ENCODE measurements at regions not wholly inside any gene's neighbourhood (a gene's known extent, or its start where the extent isn't known, plus 50 kb on each side); places are given as distances from the start of the nearest gene placed in this dataset.
"Not testable (repeated sequence)": the region's sequence is repeated elsewhere in the genome, so short reads cannot be mapped to it uniquely, and the experiment has no call there.

DNA sequence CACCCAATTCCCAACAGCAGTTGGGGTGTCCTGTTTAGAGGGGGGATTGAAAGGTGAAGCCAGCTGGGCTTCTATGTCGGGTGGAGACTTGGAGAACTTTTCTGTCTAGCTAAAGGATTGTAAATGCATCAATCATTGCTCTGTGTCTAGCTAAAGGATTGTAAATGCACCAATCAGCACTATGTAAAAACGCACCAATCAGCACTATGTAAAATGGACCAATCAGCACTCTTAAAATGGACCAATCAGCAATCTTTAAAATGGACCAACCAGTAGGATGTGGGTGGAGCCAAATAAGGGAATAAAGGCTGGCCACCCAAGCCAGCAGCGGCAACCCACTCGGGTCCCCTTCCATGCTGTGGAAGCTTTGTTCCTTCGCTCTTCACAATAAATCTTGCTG, 1518.6 kb upstream of the RAG2 start:
- not testable (repeated sequence) for DNase-seq

DNA sequence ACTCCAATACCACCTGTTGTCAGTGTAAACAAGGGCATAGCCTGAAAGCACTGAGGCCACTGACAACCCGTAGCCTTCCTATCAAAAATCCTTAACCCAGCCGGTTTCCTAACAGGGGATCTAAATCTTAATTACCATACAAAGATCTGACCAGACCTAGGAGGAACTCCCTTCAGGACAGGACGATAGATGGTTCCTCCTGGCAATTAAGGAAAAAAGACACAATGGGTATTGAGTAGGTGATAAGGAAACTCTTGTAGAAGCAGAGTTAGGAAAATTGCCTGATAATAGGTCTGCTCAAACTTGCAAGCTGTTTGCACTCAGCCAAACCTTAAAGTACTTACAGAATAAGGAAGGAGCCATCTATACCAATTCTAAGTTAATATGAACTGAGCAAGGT, 1517.3 kb upstream of the RAG2 start:
- not testable (repeated sequence) for DNase-seq

DNA sequence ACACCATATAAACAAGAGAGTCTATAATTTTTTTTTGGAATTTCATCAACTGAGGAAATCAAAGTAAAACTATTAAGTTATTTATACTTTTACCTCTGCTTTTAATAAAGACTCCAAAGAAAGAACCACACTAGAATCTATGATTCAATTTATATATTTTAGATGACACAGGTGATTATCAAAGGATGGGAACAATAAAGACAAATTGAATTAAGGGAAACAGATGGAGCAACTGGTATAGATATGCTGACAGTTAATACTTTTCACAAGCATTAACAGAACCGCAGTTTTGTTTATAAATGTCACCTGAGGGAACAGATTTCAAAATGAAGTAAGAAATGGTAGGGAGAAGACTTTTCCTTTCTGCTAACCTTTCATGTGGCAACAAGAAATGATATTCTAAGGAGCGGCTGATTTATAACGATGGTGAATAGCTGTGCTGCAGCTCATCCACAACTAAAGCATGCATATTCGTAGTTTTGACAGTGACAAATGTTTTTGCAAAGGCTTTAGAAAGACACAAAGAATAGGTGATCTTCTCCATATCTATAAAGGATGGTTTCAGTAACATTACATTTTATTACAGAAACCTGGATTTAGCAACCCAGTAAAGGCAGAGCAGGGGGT, 1502.9 kb upstream of the RAG2 start:
- no peak for DNase-seq

DNA sequence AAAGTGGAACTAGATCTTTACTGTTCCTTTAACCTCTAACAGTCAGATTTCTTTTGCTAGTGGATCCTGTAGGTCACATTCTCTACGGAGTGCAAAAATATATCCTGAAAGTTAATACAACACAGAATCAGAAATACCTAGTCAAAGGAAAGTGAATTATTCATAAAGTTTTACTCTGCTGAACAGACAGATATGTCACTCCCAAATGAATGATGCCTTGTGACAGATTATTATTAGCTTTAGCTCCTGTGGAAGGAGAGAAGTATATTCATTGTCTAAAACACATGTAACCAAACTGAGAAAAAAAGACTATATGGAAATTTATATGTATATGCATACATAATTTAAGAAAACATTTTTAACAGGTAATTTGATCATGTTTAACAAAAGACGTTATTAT, 1497.2 kb upstream of the RAG2 start:
- no peak for DNase-seq

DNA sequence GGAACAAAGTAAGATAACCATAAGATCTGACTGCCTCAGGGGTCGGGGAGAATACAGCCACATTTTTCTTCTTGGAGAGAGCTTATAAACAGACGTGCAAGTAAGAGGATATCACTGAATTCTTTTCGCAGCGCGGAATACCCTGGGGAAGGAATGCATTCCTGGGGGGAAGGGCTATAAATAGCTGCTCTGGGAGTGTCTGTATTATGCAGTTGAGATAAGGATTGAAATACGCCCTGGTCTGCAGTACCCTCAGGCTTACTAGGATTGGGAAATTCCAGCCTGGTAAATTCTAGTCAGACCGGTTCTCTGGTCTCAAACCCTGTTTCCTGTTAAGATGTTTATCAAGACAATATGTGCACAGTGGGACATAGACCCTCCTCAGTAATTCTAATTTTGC, 1491.7 kb upstream of the RAG2 start:
- DNase-seq, result no peak

DNA sequence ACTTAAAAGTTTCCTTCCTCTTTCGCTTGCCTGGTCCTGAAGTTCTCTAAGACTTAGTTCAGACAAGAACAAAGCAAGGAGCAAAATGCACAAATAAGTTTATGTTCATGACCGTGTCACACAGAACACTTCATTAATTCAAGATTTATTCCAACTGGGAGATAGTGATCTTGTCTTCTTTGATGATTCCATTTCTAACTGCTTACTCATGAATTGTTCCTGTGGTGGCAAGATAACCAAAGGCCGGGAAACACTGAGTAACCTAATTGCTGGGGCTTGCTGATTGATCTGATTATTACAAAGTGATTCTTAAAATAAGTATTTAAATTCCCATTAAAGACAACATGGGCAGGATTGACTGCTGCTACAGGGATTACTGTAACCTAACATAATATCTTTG, 1462.9 kb upstream of the RAG2 start:
- DNase-seq, result no peak

DNA sequence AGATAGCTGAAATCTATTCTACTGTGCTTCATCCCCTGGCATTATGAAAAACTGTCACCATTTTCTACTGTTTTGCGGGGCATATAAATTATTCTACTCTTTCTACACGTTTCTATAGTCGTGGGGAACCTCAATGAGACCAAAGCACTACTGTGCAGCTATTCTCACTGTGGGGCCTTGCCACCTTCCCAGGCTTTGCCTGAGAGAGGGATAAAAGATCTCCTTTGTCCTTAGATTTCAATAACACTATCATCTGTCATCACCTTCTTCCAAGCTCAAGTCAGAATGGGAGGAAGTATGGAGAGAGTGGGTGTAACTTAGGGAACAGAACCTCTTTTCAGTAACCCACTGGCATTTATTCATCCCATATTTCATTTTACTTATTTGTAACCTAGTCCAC, 1462.1 kb upstream of the RAG2 start:
- DNase-seq, result no peak

DNA sequence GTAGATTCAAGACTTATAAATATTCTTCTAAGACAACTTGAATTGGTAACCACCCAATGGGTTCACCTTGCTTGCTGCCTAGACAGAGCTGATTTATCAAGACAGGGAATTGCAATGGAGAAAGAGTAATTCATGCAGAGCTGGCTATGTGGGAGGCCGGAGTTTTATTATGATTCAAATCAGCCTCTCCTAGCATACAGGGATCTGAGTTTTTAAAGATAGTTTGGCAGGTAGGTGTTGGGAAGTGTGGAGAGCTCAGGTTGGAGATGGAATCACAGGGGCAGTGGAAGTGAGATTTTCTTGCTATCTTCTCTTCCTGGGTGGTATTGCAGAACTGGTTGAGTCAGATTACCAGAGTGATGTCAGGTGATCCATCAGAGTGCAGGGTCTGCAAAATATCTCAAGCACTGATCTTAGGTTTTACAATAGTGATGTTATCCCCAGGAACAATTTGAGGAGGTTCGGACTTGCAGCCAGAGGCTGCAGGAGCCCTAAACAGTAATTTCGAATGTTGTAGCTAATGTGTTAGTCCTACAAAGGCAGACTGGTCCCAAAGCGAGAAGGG, 1448.6 kb upstream of the RAG2 start:
- DNase-seq, result no peak

DNA sequence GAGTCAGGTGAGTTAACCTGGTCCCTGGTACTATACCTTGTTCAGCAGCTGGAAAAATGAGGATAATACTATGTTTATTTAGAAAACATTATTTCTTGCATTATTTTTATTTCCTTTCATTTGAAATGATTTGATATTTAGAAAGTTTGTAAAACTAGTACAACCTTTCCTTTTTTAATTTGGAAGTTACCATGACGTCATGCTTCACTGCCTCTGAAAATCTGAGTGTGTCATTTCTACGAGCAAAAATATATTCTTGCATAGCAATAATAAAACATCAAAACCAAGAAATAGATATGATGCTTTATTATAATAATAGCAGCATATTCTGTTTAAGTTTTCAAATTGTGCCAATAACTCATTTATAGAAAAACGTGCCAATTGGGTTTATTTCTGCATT, 1445.0 kb upstream of the RAG2 start:
- no peak for DNase-seq

DNA sequence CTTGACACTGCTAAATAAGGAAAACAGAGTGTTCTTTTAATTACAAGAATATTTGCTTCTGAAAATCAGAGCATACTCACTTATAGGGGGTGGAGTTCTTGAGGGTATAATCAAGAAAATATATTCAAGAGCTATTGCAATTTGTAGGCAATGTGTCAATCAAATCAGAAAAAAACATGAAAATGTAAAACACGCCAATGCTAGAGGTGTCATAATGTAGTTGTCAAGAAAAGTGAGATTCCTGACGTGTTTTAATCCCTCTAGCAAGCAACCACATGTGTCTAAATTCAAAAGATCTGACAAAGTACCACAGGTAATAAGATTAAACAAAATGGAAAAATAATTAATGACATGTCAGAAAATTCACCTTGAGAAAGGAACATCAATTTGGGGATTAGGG, 1440.7 kb upstream of the RAG2 start:
- no peak for DNase-seq

DNA sequence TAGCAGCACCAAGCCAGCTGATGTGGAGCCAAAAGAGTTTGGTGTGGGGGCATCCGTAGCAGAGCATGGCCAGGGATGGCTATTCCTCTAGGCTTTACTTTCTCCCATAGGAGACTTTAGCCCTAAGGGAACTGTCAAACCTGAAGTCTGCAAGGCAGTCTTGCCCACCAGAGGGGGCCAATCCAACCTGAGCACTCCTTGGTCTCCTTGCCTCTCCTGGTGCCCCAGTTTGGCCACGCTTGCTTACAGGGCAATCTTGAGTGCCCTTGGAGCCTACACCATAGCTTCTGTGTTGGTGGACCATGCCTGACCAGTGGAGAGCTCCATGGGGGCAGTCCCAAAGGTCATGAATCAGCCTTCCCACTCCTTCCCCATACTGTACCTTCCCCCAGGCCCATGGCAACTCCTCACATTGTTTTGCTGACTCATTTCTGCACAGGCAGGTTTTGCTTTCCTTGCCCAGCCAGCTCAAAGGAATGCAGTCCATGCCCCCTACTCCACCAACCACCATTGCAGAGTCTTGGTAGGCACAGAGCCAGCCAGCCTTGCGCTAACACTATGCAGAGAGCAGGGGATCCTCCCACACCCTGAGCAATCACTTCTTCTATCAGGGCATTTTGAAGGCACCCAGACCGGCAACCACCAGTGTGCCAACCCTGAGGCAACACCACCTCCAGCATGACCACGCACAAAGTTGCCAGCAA, 1421.2 kb upstream of the RAG2 start:
- DNase-seq, result no peak

DNA sequence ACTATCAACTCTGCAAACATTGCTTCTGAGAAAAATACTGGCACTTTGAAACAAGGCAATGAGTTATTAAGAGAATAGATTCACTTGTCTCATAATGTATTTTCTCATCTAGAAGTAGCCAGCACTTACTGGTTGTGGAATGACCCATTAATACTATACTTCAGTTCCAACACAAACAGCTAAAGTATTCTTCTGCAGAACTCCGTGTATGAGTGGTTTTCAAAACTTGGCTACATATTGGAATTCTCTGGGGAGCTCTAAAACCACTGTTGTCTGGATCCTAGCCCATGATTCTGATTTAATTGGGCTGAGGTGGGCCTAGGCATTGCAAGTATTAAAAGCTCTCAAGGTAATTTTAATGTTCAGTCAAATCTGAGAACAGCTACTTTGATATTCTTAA, 1416.4 kb upstream of the RAG2 start:
- no peak for DNase-seq

DNA sequence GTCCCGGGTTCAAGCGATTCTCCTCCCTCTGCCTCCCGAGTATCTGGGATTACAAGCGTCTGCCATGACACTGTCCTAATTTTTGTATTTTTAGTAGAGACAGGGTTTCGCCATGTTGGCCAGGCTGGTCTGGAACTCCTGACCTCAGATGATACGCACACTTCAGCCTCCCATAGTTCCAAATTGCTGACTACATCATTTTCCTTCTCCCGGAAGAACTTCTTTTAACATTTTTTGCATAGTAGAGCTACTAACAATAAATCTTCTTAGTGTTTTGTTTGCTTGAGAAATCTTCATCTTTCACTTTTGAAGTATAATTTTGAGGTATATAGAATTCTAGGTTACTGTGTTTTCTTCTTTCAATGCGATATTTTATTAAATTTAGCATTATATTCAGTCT, 1415.1 kb upstream of the RAG2 start:
- no peak for DNase-seq

DNA sequence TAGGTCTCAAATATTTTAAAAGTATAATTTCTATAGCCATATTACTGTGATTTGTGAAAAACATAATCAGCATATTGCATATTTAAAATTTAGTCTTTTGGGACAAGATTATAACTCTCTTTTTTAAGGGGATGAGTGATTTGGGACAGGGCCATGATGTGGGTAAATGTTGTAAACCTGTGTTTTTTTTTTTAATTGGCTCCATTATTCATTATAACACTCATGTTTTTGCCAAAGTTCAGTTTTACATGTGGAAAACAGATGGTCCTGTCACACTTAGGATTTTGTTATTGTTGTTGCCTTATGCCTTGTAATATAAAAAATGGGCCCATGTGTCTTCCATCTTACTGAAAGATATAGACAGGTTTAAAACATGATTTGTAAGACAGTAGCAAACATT, 1413.5 kb upstream of the RAG2 start:
- DNase-seq, result no peak

DNA sequence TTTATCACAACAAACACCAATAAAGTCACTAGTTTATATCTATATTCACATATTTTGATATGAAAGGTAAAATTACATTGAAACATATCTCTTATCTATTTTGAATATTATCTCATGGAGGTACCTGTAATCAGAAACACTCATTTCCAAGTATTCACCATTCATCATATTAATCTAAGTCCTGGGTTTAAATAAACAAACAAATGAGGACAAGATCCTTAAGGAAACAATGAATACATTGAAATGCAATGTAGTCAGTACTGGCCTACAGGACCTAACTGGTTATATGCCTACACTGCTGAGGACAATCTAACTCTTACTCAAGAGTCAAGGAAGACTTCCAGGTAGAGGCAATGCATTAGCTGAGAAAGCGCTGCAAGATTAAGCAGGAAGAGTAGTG, 1411.9 kb upstream of the RAG2 start:
- DNase-seq, result no peak

DNA sequence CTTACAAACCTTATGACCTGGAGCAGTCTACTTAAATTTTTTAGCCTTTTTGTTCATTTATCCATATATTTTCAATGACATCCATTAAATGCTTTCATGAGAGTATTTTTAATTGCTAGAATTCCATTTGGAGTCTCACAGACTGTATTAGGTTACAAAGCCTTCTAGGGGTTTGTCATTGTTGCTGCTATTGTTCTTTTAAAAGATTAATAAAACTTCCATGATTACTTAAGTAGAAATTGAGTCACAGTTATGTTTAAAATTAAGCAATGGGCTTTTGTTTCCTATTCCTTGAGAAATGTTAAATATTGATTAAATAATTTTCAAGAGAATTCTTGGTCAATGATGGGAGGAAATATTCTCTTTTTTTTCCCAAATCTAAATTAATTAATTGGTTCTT, 1408.4 kb upstream of the RAG2 start:
- DNase-seq, result no peak

DNA sequence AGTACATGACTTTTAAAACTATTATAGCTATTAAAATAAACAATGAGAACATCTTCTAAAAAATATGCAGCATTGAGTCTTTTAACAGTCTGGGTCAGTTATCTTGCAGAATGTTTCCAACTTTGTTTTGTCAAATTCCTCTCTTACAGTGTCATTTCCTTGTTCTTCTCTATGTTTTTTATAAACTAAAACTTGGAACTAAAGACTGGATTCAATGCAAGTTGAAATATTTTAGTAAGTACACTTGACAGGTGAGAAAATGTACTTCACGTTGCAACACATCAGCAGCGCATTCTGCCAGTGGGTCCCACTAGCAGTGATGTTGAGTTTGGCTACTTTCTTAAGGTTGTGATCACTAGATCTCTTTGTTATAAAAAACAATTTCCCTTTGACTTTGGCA, 1407.6 kb upstream of the RAG2 start:
- DNase-seq, result no peak

DNA sequence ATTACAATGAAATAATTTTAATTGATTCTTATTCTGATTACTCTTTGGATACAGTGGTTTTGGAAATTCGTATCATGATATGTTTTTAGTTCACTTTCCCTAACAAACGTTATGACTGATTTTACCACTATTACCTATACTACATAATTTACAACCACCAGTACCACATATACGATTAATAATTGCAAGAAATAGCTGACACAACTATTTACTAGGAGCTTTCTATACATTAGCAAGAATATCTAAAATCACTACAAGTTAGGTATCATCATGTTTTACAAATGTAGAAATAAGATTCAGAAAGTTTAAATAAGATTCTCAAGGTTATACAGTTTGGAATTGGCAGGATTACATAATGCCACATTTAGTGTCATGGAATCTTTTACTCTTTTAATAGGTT, 1401.1 kb upstream of the RAG2 start:
- no peak for DNase-seq

DNA sequence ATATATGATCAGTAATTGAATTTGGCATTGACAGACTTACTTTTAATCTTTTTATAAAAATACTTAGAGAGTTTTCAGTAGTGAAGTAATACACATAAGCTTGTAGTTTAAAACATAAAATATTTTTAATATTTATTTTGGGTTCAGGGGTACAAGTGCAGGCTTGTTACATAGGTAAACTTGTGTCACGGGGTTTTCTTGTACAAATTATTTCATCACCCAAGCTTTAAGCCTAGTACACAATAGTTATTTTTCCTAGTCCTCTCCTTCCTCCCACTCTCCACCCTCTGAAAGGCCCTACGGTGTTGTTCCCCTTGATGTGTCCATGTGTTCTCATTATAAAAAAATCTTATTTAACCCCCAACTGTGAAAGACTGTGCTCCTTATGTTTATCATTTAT, 1397.8 kb upstream of the RAG2 start:
- no peak for DNase-seq

DNA sequence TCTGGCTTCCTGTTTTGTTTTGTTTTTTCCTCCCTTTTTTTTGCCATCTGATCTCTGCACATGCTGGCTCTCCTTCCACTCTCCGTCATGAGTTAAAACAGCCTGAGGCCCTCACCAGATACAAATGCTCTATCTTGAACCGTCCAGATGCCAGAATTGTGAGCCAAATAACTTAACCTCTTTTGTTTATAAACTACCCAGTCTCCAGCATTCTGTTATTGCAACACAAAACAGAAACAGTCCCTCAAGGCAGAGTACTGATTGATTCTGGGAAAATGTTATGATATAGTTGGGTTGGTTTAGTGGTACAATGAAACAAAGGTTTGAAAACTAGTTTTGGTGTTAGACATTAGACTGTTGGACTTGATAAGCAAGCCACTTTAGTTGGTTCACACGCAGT, 1390.0 kb upstream of the RAG2 start:
- no peak for DNase-seq

DNA sequence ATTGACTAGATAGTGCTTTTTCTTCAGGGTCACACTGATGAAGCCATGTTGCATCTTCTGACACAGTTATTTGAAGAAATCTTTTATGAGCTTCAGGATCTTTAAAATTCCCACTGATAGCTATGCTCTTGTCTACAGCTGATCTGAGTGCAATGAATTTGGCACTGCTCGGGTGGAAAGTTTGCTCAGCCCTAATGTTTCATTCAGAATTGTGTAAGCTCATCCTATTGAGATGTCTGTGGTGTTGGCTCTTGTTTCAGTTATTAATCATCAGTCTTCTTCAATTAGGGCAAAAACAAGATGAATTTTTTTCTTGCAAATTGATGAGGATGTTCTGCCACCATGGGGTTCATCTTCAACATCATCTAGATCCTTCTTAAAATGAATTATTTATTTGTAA, 1387.0 kb upstream of the RAG2 start:
- DNase-seq, result no peak

DNA sequence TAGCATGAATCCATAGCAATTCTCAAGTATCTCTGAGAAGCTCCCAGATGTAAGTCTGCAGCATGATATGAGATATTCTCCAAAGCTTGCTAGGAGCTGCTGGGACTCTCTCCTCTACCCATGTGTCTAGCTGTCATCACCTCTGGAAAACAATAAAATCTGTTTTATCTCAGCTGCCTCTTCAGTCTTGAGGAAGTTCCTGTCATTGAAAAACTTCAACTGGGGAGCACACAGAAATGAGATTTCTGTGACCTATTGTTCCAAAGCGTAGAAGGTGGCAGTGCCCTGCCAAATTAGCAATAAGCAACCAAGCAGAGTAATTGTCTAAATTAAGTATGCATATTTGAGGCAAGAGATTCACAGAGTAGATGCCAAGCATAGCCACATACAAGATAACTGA, 1380.6 kb upstream of the RAG2 start:
- no peak for DNase-seq

DNA sequence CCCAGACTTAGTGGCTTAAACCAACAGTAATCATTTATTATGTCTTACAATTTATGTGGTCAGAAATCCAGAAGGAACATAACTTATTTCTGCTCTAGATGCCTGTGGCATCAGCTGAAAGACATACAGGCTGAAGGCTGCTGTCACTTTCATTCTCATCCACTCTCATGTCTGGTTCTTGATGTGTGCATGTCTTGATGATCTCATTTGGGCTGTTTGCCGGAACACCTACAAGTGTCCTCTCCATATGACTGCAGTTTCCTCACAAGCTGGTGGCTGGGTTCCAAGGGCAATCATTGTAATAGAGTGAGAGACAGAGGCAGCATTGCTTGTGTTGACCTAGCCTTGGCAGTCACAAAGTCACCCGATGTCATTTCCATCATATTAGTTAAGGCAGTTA, 1375.9 kb upstream of the RAG2 start:
- DNase-seq, result no peak

DNA sequence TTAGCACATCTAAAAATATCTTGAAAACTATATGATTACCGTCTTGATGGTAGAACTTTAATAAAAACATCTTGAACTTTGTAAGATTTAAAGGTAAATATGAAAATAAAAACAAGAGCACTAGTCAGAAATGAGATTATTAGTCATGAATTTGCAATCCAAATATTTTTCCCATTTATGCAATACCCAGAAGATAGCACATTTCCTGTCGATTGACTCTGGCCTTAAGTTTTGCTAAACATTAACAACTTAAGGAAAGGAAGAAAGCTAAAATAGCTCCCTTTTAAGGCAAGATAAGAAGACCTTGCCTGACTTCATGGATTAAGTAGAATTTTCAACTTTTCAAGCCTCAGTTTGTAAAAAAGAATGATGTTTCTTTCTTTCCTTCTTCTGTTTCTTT, 1374.7 kb upstream of the RAG2 start:
- no peak for DNase-seq

DNA sequence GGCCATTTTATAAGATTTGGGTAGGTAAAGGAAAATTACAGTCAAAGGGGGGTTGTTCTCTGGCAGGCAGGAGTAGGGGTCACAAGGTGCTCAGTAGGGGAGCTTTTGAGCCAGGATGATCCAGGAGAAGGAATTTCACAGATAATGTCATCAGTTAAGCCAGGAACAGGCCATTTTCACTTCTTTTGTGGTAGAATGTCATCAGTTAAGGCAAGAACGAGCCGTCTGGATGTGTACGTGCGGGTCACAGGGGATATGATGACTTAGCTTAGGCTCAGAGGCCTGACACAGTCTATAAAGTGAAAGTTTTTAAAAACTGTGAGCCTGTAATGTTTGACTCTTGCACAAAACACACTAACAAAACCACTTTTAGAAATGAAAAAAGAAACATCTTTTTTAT, 1371.3 kb upstream of the RAG2 start:
- DNase-seq, result not testable (repeated sequence)
